ENCODE measurements at regions not wholly inside any gene's neighbourhood (a gene's known extent, or its start where the extent isn't known, plus 50 kb on each side); places are given as distances from the start of the nearest gene placed in this dataset.
A peak's percentile ranks its signal among the peaks of the same experiment; 100 is the strongest.

- H3K36me3 ChIP-seq = no peaks in the 10 kb centered on the region
- H3K4me3 ChIP-seq = no peak overlapping the region
- H3K27ac ChIP-seq = no peak overlapping the region
- no peaks in the 10 kb centered on the region for H3K27me3 ChIP-seq
- no peaks in the 10 kb centered on the region for H3K9me3 ChIP-seq
- DNase-seq = no peak
- no peak for TF ChIP-seq POLR2A (IDR thresholded peaks at IDR 0.05)
- TF ChIP-seq, protein P1, sequence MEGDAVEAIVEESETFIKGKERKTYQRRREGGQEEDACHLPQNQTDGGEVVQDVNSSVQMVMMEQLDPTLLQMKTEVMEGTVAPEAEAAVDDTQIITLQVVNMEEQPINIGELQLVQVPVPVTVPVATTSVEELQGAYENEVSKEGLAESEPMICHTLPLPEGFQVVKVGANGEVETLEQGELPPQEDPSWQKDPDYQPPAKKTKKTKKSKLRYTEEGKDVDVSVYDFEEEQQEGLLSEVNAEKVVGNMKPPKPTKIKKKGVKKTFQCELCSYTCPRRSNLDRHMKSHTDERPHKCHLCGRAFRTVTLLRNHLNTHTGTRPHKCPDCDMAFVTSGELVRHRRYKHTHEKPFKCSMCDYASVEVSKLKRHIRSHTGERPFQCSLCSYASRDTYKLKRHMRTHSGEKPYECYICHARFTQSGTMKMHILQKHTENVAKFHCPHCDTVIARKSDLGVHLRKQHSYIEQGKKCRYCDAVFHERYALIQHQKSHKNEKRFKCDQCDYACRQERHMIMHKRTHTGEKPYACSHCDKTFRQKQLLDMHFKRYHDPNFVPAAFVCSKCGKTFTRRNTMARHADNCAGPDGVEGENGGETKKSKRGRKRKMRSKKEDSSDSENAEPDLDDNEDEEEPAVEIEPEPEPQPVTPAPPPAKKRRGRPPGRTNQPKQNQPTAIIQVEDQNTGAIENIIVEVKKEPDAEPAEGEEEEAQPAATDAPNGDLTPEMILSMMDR (IDR thresholded peaks at IDR 0.05) = no peak
- intact Hi-C loops (cut with DNase I; ENCODE audit: low total_unique reads) = no loop called here
- no peaks in the 10 kb centered on the region for H3K4me1 ChIP-seq
Measured at GRCh38 chr15:60125334-60125733, 121.2 kb downstream of the FOXB1 start.

DNA sequence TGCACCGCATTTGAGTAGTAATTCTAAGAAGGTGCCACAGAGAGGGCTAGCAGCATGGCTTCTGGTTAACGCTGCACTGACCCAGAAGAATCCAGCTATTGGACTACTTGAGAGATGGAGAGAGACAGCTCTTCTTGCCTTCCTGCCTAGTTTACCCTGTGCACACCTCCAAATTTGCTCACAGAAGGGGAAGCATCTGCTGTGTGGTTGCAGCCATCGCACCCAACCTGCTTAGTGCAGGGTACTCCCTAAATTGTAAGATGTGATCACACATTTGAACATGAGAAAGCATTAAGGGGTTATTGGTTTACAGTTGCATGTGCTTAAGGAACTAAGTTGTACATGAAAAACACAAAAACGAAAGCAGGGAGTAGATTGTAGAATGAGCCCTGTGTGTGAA is 122.1 kb downstream of the FOXB1 start:
- Histone ChIP-seq H3K4me1 (no peaks in the 10 kb centered on the region), H3K9me3 (no peaks in the 10 kb centered on the region), H3K27me3 (no peaks in the 10 kb centered on the region), H3K36me3 (no peaks in the 10 kb centered on the region), H3K27ac (no peak overlapping the region), H3K4me3 (no peak overlapping the region)
- intact Hi-C loops (cut with DNase I; ENCODE audit: low total_unique reads) = no loop called here
- no peak for DNase-seq
- TF ChIP-seq, protein P1 (IDR thresholded peaks at IDR 0.05) = no peak
- TF ChIP-seq POLR2A (IDR thresholded peaks at IDR 0.05) = no peak

DNA sequence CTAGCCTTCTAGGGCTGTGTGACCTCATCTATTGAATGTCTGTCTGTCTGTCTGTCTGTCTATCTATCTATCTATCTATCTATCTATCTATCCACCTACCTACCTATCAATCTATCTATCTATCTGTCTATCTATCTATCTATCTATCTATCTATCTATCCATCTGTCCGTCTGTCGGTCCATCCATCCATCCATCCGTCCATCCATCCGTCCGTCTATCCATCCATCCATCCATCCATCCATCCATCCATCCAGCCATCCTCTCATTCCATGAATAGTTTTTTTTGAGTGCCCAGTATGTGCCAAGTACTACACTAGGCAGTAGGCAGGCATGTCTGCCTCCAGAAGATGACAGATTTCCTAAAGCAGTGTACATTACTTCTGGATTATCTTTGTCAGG is 122.5 kb downstream of the FOXB1 start:
- no peaks in the 10 kb centered on the region for H3K36me3 ChIP-seq
- no peak for DNase-seq
- H3K4me3 ChIP-seq = no peak overlapping the region
- H3K9me3 ChIP-seq = no peaks in the 10 kb centered on the region
- intact Hi-C loops (cut with DNase I; ENCODE audit: low total_unique reads) = no loop called here
- H3K27ac ChIP-seq = peak overlapping the region in 1 of 2 donors; percentile 74
- no peaks in the 10 kb centered on the region for H3K27me3 ChIP-seq
- TF ChIP-seq, protein P1 (IDR thresholded peaks at IDR 0.05) = no peak
- no peak for TF ChIP-seq POLR2A (IDR thresholded peaks at IDR 0.05)
- H3K4me1 ChIP-seq = no peaks in the 10 kb centered on the region

DNA sequence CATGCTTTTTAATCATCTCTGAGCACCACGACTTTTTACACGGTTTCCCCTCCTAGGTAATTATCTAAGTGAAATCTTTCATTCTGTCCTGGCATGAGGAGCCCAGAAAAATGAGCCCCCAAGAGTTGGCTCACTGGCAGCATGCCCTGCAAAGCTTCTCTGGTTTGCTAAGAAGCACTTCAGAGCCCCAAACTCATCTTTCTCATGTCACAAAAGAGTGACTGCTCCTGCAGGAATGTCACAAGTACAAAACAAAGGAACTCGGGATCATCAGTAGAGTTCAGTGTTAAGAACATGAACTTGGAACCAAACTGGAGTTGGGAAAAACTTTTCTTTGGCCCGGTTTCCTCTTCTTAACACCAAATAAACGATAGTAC is 123.9 kb downstream of the FOXB1 start:
- no peaks in the 10 kb centered on the region for H3K4me1 ChIP-seq
- H3K27ac ChIP-seq = peak overlapping the region; percentile 74 to 76
- H3K9me3 ChIP-seq = no peaks in the 10 kb centered on the region
- peak overlapping the region; percentile 24 to 39 for H3K4me3 ChIP-seq
- TF ChIP-seq, protein P1 (IDR thresholded peaks at IDR 0.05) = no peak
- no peak for TF ChIP-seq POLR2A (IDR thresholded peaks at IDR 0.05)
- peak; percentile 14 to 21 for DNase-seq
- intact Hi-C loops (cut with DNase I; ENCODE audit: low total_unique reads) = no loop called here
- H3K27me3 ChIP-seq = no peaks in the 10 kb centered on the region
- no peaks in the 10 kb centered on the region for H3K36me3 ChIP-seq

DNA sequence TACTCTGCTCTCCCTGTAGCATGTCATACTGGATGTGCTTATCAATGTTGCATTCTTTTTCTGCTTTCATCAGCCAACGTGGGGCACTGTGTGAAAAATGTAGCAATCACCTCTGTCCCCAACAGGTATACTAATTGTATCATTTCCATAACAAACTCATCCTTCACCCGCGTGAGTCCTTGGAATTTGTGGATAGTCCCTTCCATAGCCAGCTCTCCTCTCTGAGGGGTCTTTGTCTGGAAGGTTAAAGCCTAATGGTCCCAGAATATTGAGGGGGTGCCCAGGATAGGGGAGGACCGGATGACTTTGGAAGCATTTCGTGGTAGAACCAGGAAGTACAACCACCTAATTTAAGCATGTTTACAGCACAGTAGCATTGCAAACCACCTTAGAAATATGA is 124.6 kb downstream of the FOXB1 start:
- no peaks in the 10 kb centered on the region for H3K9me3 ChIP-seq
- H3K27ac ChIP-seq = peak overlapping the region; percentile 74 to 76
- no peaks in the 10 kb centered on the region for H3K4me1 ChIP-seq
- H3K36me3 ChIP-seq = no peaks in the 10 kb centered on the region
- intact Hi-C loops (cut with DNase I; ENCODE audit: low total_unique reads) = no loop called here
- no peak overlapping the region for H3K4me3 ChIP-seq
- DNase-seq = no peak
- TF ChIP-seq, protein P1 (IDR thresholded peaks at IDR 0.05) = no peak
- TF ChIP-seq POLR2A (IDR thresholded peaks at IDR 0.05) = no peak
- no peaks in the 10 kb centered on the region for H3K27me3 ChIP-seq

Data from uterus (tissue), 3 donors.